ENCODE measurements at regions not wholly inside any gene's neighbourhood (a gene's known extent, or its start where the extent isn't known, plus 50 kb on each side); places are given as distances from the start of the nearest gene placed in this dataset.
"Not testable (repeated sequence)": the region's sequence is repeated elsewhere in the genome, so short reads cannot be mapped to it uniquely, and the experiment has no call there.

DNA sequence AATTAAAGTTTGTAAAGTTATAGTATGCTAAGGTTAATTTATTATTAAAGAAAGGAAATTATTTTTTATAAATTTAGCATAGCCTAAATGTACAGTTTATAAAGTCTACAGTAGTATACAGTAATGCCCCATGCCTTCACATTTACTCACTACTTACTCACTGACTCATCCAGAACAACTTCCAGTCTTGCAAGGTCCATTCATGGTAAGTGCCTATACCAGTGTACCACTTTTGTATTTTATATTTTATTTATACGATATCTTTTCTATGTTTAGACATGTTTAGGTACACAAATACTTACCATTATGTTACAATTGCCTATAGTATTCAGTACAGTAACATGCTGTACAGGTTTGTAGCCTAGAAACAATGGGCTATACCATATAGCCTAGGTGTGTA is 95.1 kb upstream of the GRIN2B start:
- Histone ChIP-seq H3K4me1 (ENCODE audit: control insufficient read depth, insufficient read depth, low read length) (no peaks in the 10 kb centered on the region), H3K36me3 (ENCODE audit: control insufficient read depth, insufficient read depth, low read length) (no peaks in the 10 kb centered on the region), H3K9ac (ENCODE audit: low read depth, low read length) (no peak overlapping the region), H3K4me3 (ENCODE audit: low read depth, low read length) (no peak overlapping the region), H3K9me3 (ENCODE audit: control insufficient read depth, insufficient read depth, low read length) (no peaks in the 10 kb centered on the region), H3K27me3 (ENCODE audit: control insufficient read depth, insufficient read depth, low read length) (no peaks in the 10 kb centered on the region)

DNA sequence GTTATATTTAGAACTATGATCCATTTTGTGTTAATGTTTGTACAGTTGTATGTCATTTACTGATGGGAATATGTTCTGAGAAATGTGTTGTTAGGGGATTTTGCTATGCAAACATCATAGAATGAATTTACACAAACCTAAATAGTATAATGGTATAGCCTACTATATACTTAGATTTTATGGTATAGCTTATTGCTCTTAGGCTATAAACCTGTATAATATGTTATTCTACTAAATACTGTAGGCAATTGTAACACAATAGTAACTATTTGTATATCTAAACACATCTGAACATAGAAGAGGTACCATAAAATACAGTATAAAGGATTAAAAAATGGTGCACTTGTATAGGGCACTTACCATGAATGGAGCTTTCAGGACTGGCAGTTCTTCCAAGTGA is 105.4 kb upstream of the GRIN2B start:
- Histone ChIP-seq H3K36me3 (ENCODE audit: control insufficient read depth, insufficient read depth, low read length) (no peaks in the 10 kb centered on the region), H3K9ac (ENCODE audit: low read depth, low read length) (no peak overlapping the region), H3K27me3 (ENCODE audit: control insufficient read depth, insufficient read depth, low read length) (no peaks in the 10 kb centered on the region), H3K4me1 (ENCODE audit: control insufficient read depth, insufficient read depth, low read length) (no peaks in the 10 kb centered on the region), H3K9me3 (ENCODE audit: control insufficient read depth, insufficient read depth, low read length) (no peaks in the 10 kb centered on the region), H3K4me3 (ENCODE audit: low read depth, low read length) (no peak overlapping the region)

DNA sequence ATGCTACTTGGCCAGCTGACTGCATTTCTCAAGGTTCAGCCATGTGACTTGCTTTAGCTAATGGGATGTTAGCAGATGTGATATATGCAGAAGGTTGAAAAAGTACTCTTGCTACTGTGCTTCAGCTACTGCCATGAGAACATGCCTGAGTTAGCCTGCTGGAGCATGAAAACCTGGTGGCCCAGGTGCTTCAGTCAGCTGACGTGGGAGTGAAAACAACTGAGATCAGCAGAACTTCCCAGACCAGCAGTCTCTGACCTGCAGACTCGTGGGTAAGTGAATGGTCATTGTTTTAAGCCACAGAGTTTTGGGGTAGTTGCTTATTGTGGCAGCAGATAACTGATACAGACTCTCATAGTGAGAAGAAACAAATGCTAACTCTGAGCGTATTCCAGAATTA is 118.6 kb upstream of the GRIN2B start:
- Histone ChIP-seq H3K36me3 (ENCODE audit: control insufficient read depth, insufficient read depth, low read length) (no peaks in the 10 kb centered on the region), H3K4me3 (ENCODE audit: low read depth, low read length) (no peak overlapping the region), H3K9ac (ENCODE audit: low read depth, low read length) (no peak overlapping the region), H3K9me3 (ENCODE audit: control insufficient read depth, insufficient read depth, low read length) (no peaks in the 10 kb centered on the region), H3K4me1 (ENCODE audit: control insufficient read depth, insufficient read depth, low read length) (no peaks in the 10 kb centered on the region), H3K27me3 (ENCODE audit: control insufficient read depth, insufficient read depth, low read length) (no peaks in the 10 kb centered on the region)

DNA sequence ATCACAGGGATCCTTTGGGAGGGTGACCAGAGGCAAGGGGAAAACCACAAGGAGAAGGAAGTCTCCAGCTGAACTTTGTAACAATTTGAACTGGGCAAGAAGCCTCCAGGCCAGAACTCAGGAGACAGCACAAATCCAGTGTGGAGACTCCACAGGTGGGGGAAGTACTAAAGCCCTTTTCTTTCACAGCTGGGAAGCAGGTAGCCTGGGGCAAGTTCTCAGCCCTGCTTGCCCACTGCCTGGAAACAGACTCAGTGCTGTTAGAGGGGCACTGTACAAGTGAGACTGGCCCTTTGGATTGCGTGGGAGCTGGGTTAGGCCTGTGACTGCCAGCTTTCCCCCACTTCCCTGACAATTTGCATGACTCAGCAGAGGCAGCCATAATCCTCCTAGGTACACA is 120.2 kb upstream of the GRIN2B start:
- not testable (repeated sequence) for H3K9ac ChIP-seq (ENCODE audit: low read depth, low read length); H3K27me3 ChIP-seq (ENCODE audit: control insufficient read depth, insufficient read depth, low read length); H3K4me3 ChIP-seq (ENCODE audit: low read depth, low read length); H3K36me3 ChIP-seq (ENCODE audit: control insufficient read depth, insufficient read depth, low read length); H3K9me3 ChIP-seq (ENCODE audit: control insufficient read depth, insufficient read depth, low read length); H3K4me1 ChIP-seq (ENCODE audit: control insufficient read depth, insufficient read depth, low read length)

DNA sequence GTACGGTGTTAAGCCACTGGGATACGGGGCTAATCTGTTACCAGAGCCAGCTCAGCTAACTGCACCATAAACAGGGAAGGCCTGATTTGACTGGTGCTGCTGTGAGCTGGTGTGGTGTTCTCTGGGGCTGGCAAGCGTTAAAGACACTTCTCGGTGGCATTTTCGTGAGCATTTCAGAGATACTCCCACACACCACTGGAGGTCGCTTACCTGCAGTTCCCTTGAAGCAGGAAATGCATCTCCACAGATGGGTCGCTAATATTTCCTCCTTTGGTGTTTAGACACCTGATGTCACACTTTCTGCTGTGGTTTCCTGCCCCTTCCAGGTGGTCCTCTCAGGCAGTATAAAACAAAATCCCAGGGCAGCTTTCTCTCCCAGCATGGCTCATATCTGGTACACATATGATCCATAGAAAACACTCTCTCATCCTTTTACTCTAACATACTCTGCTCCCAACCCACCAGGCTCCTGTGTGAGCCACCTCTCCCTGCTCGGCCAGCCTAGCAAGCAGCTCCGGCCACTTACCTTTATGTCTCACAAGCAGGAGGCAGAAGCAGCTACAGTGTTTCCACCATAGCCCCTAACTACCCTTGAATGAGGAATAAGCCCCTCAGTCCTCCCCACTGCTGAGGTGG is 129.9 kb upstream of the GRIN2B start:
- Histone ChIP-seq H3K4me1 (ENCODE audit: control insufficient read depth, insufficient read depth, low read length) (no peaks in the 10 kb centered on the region), H3K9ac (ENCODE audit: low read depth, low read length) (no peak overlapping the region), H3K27me3 (ENCODE audit: control insufficient read depth, insufficient read depth, low read length) (no peaks in the 10 kb centered on the region), H3K36me3 (ENCODE audit: control insufficient read depth, insufficient read depth, low read length) (no peaks in the 10 kb centered on the region), H3K9me3 (ENCODE audit: control insufficient read depth, insufficient read depth, low read length) (no peaks in the 10 kb centered on the region), H3K4me3 (ENCODE audit: low read depth, low read length) (no peak overlapping the region)

DNA sequence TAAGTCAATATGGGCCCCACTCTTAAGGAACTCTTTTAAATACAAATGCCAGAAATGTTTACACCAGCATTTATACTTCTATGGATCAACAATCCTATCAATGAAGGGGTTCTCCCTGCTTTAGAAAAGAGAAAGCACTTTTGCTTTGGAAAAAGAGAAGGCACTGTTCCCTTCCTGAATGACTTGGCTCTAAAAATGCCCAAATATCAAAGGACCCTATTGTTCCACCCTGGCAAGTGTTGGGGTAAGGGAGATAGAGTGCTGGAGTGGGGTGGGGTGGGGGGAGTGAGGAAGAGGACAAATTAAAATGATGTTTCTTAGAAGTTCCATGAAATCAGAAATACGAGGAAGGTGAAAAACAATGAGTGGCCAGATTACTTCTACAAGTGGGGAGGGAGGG is 131.6 kb upstream of the GRIN2B start:
- H3K4me3 ChIP-seq (ENCODE audit: low read depth, low read length), result no peak overlapping the region
- H3K27me3 ChIP-seq (ENCODE audit: control insufficient read depth, insufficient read depth, low read length), result no peaks in the 10 kb centered on the region
- H3K4me1 ChIP-seq (ENCODE audit: control insufficient read depth, insufficient read depth, low read length), result no peaks in the 10 kb centered on the region
- H3K9me3 ChIP-seq (ENCODE audit: control insufficient read depth, insufficient read depth, low read length), result no peaks in the 10 kb centered on the region
- H3K36me3 ChIP-seq (ENCODE audit: control insufficient read depth, insufficient read depth, low read length), result no peaks in the 10 kb centered on the region
- no peak overlapping the region for H3K9ac ChIP-seq (ENCODE audit: low read depth, low read length)

DNA sequence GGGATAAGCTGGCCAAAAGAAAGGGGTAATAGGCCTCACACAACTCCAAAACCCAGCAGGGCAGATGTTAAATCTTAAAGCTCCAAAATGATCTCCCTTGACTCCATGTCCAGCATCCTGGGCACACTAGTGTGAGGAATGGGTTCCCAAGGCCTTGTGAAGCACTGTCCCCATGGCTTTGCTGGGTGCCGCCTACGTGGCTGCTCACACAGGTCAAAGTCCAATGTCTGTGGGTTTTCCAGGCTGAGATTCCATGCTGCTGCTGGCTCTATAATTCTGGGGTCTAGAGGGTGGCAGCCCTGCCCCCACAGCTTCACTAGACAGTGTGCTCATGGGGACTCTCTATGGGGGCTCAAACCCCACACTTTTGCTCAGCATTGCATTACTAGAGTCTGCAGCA is 145.3 kb upstream of the GRIN2B start:
- no peaks in the 10 kb centered on the region for H3K27me3 ChIP-seq (ENCODE audit: control insufficient read depth, insufficient read depth, low read length)
- H3K9ac ChIP-seq (ENCODE audit: low read depth, low read length), result no peak overlapping the region
- no peak overlapping the region for H3K4me3 ChIP-seq (ENCODE audit: low read depth, low read length)
- no peaks in the 10 kb centered on the region for H3K36me3 ChIP-seq (ENCODE audit: control insufficient read depth, insufficient read depth, low read length)
- no peaks in the 10 kb centered on the region for H3K9me3 ChIP-seq (ENCODE audit: control insufficient read depth, insufficient read depth, low read length)
- H3K4me1 ChIP-seq (ENCODE audit: control insufficient read depth, insufficient read depth, low read length), result no peaks in the 10 kb centered on the region

DNA sequence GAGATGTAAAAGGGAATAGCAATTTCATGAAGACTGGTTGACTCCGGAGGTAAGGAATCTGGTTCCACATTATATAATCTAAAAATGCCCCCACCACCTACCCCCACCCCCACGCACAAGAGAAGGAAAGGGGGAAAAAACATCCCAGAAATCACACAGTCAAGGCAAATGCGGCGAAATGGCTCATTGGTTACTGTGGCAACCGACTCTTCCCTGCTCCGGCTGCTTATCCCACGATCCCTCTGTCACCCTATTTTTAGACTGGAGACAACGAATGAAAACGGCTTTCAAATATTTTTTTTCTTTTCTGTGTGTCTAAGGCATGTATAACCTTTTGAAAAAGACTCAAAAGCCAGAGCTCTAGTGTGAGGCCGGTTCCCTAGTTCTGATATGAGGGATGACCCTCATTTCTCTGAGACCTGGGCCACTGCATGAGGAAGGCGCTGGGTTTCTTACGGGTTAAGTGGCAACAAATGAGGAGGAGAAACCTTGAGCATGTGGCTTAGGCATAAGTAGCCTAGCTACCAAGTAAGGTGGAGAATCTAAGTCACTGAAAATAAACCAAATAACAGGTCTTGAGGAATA is 148.3 kb upstream of the GRIN2B start:
- Histone ChIP-seq H3K36me3 (ENCODE audit: control insufficient read depth, insufficient read depth, low read length) (no peaks in the 10 kb centered on the region), H3K9ac (ENCODE audit: low read depth, low read length) (no peak overlapping the region), H3K4me3 (ENCODE audit: low read depth, low read length) (no peak overlapping the region)

DNA sequence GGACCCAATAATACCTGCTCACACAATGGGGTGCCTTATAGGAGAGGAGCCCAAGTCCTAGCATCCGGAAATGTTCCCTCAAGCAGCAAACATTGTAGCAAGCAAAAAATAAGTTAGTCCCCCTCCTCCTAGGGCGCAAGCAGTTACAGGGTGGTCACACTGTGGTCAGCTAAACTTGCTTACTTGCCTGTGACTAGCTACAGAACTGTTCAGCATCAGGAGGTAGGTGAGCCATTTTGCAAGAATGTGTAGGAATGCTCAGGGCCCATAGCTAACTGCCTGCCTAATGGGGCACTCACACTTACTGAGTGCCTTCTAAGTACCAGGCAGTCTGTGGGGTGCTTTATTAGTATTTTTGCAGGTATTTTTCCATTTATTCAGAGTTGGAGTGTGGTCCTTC is 154.6 kb upstream of the GRIN2B start:
- no peak overlapping the region for H3K4me3 ChIP-seq (ENCODE audit: low read depth, low read length)
- no peaks in the 10 kb centered on the region for H3K4me1 ChIP-seq (ENCODE audit: control insufficient read depth, insufficient read depth, low read length)
- no peak overlapping the region for H3K9ac ChIP-seq (ENCODE audit: low read depth, low read length)
- H3K9me3 ChIP-seq (ENCODE audit: control insufficient read depth, insufficient read depth, low read length), result no peaks in the 10 kb centered on the region
- no peaks in the 10 kb centered on the region for H3K27me3 ChIP-seq (ENCODE audit: control insufficient read depth, insufficient read depth, low read length)
- no peaks in the 10 kb centered on the region for H3K36me3 ChIP-seq (ENCODE audit: control insufficient read depth, insufficient read depth, low read length)

More for the DNA sequence above, 148.3 kb upstream of the GRIN2B start:
- H3K9me3 ChIP-seq (ENCODE audit: control insufficient read depth, insufficient read depth, low read length), result no peaks in the 10 kb centered on the region
- H3K27me3 ChIP-seq (ENCODE audit: control insufficient read depth, insufficient read depth, low read length), result no peaks in the 10 kb centered on the region
- no peaks in the 10 kb centered on the region for H3K4me1 ChIP-seq (ENCODE audit: control insufficient read depth, insufficient read depth, low read length)

DNA sequence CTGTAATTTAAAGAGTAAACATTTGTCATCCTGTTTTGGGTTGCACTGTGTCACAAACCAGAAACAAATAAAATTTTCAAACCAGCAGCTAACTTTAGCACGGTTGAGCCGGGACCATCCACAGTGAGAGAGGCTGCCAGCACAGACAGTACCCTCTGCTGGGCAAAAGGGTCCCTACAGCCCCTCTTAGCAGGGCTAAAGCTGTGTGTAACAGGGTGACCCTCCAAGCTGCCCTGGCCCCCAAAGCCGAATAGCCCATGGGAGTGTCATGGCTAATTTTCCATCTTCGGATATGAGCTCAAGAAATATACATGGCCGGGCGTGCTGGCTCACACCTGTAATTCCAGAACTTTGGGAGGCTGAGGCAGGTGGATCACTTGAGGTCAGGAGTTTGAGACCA is 157.1 kb upstream of the GRIN2B start:
- Histone ChIP-seq H3K36me3 (ENCODE audit: control insufficient read depth, insufficient read depth, low read length) (no peaks in the 10 kb centered on the region), H3K27me3 (ENCODE audit: control insufficient read depth, insufficient read depth, low read length) (no peaks in the 10 kb centered on the region), H3K9me3 (ENCODE audit: control insufficient read depth, insufficient read depth, low read length) (no peaks in the 10 kb centered on the region), H3K9ac (ENCODE audit: low read depth, low read length) (no peak overlapping the region), H3K4me3 (ENCODE audit: low read depth, low read length) (no peak overlapping the region), H3K4me1 (ENCODE audit: control insufficient read depth, insufficient read depth, low read length) (no peaks in the 10 kb centered on the region)

DNA sequence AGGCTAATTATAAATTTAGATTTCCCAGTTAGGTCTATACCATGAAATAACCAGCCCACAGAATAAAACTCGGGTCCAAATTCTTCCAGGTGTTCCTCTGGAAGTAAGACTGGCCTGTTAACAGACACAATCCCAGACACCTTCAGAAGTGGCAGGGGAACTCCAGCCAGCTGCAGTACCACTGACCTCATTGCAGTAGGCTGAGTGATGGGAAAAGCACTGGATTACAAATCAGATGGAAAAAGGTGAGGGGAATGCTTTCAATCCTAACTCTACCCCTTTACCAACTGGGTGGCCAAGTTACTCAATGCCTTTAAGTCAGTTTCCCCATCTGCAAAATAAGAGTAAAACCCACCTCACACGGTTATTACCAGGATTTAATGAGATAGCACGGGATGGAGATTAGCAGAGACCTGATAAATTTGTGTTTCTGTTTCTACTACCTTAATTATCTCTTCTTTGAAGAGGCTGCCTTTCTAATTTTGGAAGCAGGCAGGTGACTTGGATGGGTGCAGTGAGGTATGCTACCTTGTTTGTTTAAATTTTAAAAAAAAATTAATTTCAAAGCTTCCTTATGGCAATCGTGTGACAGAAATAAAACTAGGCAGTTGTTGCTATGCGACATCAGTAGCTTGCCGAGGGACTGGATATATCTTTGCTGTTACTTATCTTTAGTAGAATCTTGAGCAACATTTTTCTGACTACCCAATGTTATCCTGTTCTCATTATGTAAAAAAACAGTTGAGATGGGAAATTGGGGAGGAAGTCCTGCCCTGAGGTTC is 167.3 kb upstream of the GRIN2B start:
- no peaks in the 10 kb centered on the region for H3K27me3 ChIP-seq (ENCODE audit: control insufficient read depth, insufficient read depth, low read length)
- no peaks in the 10 kb centered on the region for H3K36me3 ChIP-seq (ENCODE audit: control insufficient read depth, insufficient read depth, low read length)
- H3K9ac ChIP-seq (ENCODE audit: low read depth, low read length), result no peak overlapping the region
- no peaks in the 10 kb centered on the region for H3K9me3 ChIP-seq (ENCODE audit: control insufficient read depth, insufficient read depth, low read length)
- H3K4me3 ChIP-seq (ENCODE audit: low read depth, low read length), result no peak overlapping the region
- peaks cover 6% of the 10 kb centered on the region for H3K4me1 ChIP-seq (ENCODE audit: control insufficient read depth, insufficient read depth, low read length)

DNA sequence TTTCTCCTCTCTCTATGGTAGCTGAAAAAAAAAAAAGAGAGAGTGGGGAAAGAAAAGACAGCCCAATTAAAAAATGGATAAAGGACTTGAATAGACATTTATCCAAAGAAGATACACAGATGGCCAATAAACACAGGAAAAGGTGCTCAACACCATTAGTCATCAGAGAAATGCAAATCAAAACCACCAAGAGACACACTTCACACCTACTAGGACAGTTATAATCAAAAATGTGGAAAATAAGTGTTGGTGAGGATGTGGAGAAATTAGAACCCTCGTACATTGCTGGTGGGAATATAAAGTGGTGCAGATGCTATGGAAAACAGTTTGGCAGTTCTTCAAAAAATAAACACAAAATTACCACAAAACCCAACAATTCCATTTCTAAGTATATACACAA is 172.4 kb upstream of the GRIN2B start:
- no peaks in the 10 kb centered on the region for H3K36me3 ChIP-seq (ENCODE audit: control insufficient read depth, insufficient read depth, low read length)
- H3K9me3 ChIP-seq (ENCODE audit: control insufficient read depth, insufficient read depth, low read length), result no peaks in the 10 kb centered on the region
- H3K4me3 ChIP-seq (ENCODE audit: low read depth, low read length), result no peak overlapping the region
- peaks cover 6% of the 10 kb centered on the region for H3K4me1 ChIP-seq (ENCODE audit: control insufficient read depth, insufficient read depth, low read length)
- H3K27me3 ChIP-seq (ENCODE audit: control insufficient read depth, insufficient read depth, low read length), result no peaks in the 10 kb centered on the region
- H3K9ac ChIP-seq (ENCODE audit: low read depth, low read length), result no peak overlapping the region
